NT2/D1 (cell line): ENCODE measurements at regions not wholly inside any gene's neighbourhood (a gene's known extent, or its start where the extent isn't known, plus 50 kb on each side); places are given as distances from the start of the nearest gene placed in this dataset.
"Not testable (repeated sequence)": the region's sequence is repeated elsewhere in the genome, so short reads cannot be mapped to it uniquely, and the experiment has no call there.

Experiments used
- DNase-seq: peaks from one replicate; pipeline ENCODE4 v3.0.0-alpha.2; 2011; ENCODE audit warnings: low read depth, low spot score
- H3K27me3 ChIP-seq: 2 replicates; pipeline ENCODE4 v1.6.0; 2011; ENCODE audit warnings: mild to moderate bottlenecking; ENCODE audit not compliant: insufficient read length, insufficient read depth
- H3K36me3 ChIP-seq: 2 replicates; pipeline ENCODE4 v1.6.1; 2011; ENCODE audit warnings: mild to moderate bottlenecking, low read length, mixed read lengths; ENCODE audit not compliant: insufficient read depth, insufficient read length
- H3K4me1 ChIP-seq: 2 replicates; pipeline ENCODE4 v1.5.1; 2011; ENCODE audit not compliant: insufficient read depth, insufficient read length
- H3K4me3 ChIP-seq: 2 replicates; pipeline ENCODE4 v1.5.1; 2011; ENCODE audit warnings: low read depth; ENCODE audit not compliant: insufficient read length
- H3K9ac ChIP-seq: 2 replicates; pipeline ENCODE4 v1.6.0; 2011; ENCODE audit warnings: low read depth; ENCODE audit not compliant: insufficient read length
- H3K9me3 ChIP-seq: 2 replicates; pipeline ENCODE4 v1.5.1; 2011; ENCODE audit warnings: mild to moderate bottlenecking, low read length; ENCODE audit not compliant: insufficient read depth
- SUZ12 ChIP-seq: IDR thresholded peaks from 2 replicates; pipeline ENCODE4 v1.6.1; 2011; ENCODE audit not compliant: insufficient read length, insufficient read depth; ENCODE audit errors: extremely low read depth
- YY1 ChIP-seq: IDR thresholded peaks from 2 replicates; pipeline ENCODE4 v1.6.1; 2011; ENCODE audit not compliant: insufficient read length, insufficient read depth
- ZNF274 ChIP-seq: IDR thresholded peaks from 2 replicates; pipeline ENCODE4 v1.6.1; 2011; ENCODE audit warnings: mild to moderate bottlenecking, low read depth, low read length

DNA sequence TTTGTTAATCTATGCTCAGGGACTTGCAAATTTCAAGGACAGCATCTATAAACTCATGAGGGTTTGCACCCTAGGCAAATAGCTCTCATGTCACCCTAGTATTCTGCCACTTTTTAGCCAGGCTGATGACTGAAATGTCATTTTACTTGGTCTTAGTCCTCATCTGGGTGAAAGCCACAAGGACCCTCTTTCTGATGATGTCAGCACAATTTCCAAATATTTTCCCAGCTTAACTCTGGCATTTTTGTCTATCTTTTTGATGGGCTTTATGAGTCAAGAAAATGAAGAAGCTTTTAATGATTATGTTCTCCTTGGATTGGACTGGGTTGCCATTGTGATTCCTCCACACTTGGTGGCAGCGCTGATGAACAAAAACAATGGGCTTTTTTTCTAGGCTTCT lies 420.1 kb upstream of the BTBD3 start:
- no peak overlapping the region for H3K9ac ChIP-seq
- no peak overlapping the region for H3K4me3 ChIP-seq
- H3K9me3 ChIP-seq, result no peaks in the 10 kb centered on the region
- no peaks in the 10 kb centered on the region for H3K27me3 ChIP-seq
- H3K36me3 ChIP-seq, result no peaks in the 10 kb centered on the region
- H3K4me1 ChIP-seq, result no peaks in the 10 kb centered on the region
- TF ChIP-seq YY1, result no peak
- TF ChIP-seq SUZ12, result no peak
- TF ChIP-seq ZNF274, result no peak
- no peak for DNase-seq

DNA sequence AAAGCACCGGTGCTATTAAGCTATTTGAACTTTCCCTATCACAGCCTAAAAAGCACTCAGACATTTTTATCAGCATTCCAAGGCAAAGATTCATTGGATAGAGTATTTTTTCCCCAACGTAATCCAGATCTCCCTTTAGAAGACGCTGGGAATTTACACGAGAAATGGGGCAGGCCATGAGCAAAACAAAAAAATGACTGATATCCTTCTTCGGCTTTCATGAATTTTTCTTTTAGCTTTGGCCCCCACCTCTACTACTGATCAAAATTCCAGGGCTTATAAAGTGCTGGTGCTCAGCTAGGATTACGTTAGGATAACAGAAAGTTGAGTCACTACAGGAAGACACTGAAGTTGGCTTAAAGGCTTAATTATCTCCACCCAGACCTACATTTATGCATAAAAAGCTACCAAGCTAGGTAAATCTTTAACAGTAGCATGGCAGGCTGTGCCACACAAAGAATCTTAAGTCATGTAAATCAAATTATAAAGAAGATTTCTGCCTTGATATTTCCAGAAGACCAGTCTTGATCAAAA lies 418.5 kb upstream of the BTBD3 start:
- H3K4me3 ChIP-seq, result no peak overlapping the region
- H3K9ac ChIP-seq, result no peak overlapping the region
- no peak for DNase-seq
- TF ChIP-seq ZNF274 (no peak), YY1 (no peak), SUZ12 (no peak)
- H3K4me1 ChIP-seq, result no peaks in the 10 kb centered on the region
- H3K27me3 ChIP-seq, result no peaks in the 10 kb centered on the region
- H3K36me3 ChIP-seq, result no peaks in the 10 kb centered on the region
- no peaks in the 10 kb centered on the region for H3K9me3 ChIP-seq

DNA sequence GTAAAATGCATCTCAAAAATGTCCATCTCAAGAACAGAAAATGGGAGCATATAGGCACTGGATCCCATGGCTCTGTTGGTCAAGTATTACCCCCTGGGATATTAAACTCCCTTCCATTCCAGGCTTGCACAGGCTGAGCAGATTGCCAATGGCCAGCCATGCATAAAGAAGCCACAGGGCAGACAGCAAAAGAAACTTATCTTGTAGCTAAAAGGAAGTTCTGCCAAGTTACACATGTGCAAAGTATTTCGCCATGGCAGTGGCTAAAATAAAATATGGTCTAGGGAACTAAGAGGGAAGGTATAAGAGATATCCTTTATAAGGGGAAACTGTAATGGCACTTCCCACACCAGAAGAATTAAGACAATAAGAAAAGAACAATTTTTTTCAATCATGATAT lies 415.6 kb upstream of the BTBD3 start:
- H3K9me3 ChIP-seq, result no peaks in the 10 kb centered on the region
- no peak for TF ChIP-seq SUZ12
- TF ChIP-seq ZNF274, result no peak
- TF ChIP-seq YY1, result no peak
- H3K9ac ChIP-seq, result no peak overlapping the region
- no peaks in the 10 kb centered on the region for H3K27me3 ChIP-seq
- no peaks in the 10 kb centered on the region for H3K36me3 ChIP-seq
- H3K4me1 ChIP-seq, result no peaks in the 10 kb centered on the region
- no peak for DNase-seq
- no peak overlapping the region for H3K4me3 ChIP-seq

DNA sequence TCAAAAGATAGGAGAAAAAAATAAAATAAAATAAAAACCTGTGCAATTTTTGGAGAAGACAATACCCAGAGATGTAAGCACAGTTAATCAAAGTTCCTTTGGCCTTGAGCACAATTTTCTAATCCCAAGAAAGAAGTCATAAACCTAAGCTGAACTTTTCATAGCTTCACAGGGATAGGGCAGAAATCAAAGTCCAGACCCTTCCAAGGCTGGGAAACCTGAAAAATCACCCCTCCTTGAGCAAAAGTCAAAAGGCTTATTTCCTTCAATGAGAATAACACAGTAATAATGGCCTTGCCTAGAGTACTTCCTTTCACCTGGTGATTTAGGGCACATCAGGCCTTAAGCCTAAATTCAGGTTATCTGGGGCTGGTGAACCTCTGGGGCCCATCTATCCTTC lies 415.0 kb upstream of the BTBD3 start:
- no peak for DNase-seq
- H3K36me3 ChIP-seq, result no peaks in the 10 kb centered on the region
- no peak overlapping the region for H3K4me3 ChIP-seq
- no peaks in the 10 kb centered on the region for H3K9me3 ChIP-seq
- TF ChIP-seq YY1 (no peak), SUZ12 (no peak), ZNF274 (no peak)
- H3K9ac ChIP-seq, result no peak overlapping the region
- no peaks in the 10 kb centered on the region for H3K4me1 ChIP-seq
- no peaks in the 10 kb centered on the region for H3K27me3 ChIP-seq

- Histone ChIP-seq H3K4me1 (no peaks in the 10 kb centered on the region), H3K27me3 (no peaks in the 10 kb centered on the region), H3K9ac (no peak overlapping the region), H3K9me3 (no peaks in the 10 kb centered on the region; the same call in 1 of the 2 replicates), H3K36me3 (no peaks in the 10 kb centered on the region), H3K4me3 (no peak overlapping the region)
- DNase-seq, result no peak
- TF ChIP-seq SUZ12 (no peak), YY1 (no peak), ZNF274 (no peak)
These were observed 407.9 kb upstream of the BTBD3 start for GRCh38 chr20:11509776-11510175.

GRCh38 chr20:11511821-11512220 lies 405.9 kb upstream of the BTBD3 start:
- TF ChIP-seq ZNF274 (no peak), YY1 (no peak), SUZ12 (no peak)
- Histone ChIP-seq H3K36me3 (no peaks in the 10 kb centered on the region), H3K4me1 (no peaks in the 10 kb centered on the region), H3K9ac (no peak overlapping the region), H3K27me3 (no peaks in the 10 kb centered on the region), H3K9me3 (no peaks in the 10 kb centered on the region; the same call in 1 of the 2 replicates), H3K4me3 (no peak overlapping the region)
- no peak for DNase-seq

- not testable (repeated sequence) for H3K27me3 ChIP-seq, H3K36me3 ChIP-seq, H3K9ac ChIP-seq, H3K9me3 ChIP-seq, H3K4me1 ChIP-seq, H3K4me3 ChIP-seq, DNase-seq
These were observed 404.4 kb upstream of the BTBD3 start for GRCh38 chr20:11513241-11513745.

GRCh38 chr20:11516448-11516847 lies 401.2 kb upstream of the BTBD3 start:
- no peak for DNase-seq
- H3K4me3 ChIP-seq, result no peak overlapping the region
- TF ChIP-seq ZNF274 (no peak), YY1 (no peak), SUZ12 (no peak)
- no peaks in the 10 kb centered on the region; the same call in 1 of the 2 replicates for H3K9me3 ChIP-seq
- no peak overlapping the region for H3K9ac ChIP-seq
- H3K36me3 ChIP-seq, result no peaks in the 10 kb centered on the region
- H3K27me3 ChIP-seq, result no peaks in the 10 kb centered on the region
- no peaks in the 10 kb centered on the region for H3K4me1 ChIP-seq
